GM12874 (cell line): ENCODE measurements at regions not wholly inside any gene's neighbourhood (a gene's known extent, or its start where the extent isn't known, plus 50 kb on each side); places are given as distances from the start of the nearest gene placed in this dataset.

Source experiments
- CTCF ChIP-seq: IDR thresholded peaks from 2 replicates; pipeline ENCODE4 v1.5.1; 2011; ENCODE audit warnings: low read depth, mild to moderate bottlenecking, control low read depth, low read length, moderate library complexity; ENCODE audit not compliant: insufficient read depth

GRCh38 chr6:126620719-126621118, 280.8 kb downstream of the CENPW start:
- no peak for TF ChIP-seq CTCF

- TF ChIP-seq CTCF = no peak
These were observed 285.1 kb downstream of the CENPW start for GRCh38 chr6:126625019-126625418.

GRCh38 chr6:126628125-126628524, 288.2 kb downstream of the CENPW start:
- peak; percentile 42; the same call in 1 of the 2 replicates for TF ChIP-seq CTCF

GRCh38 chr6:126631363-126631762, 291.4 kb downstream of the CENPW start:
- no peak for TF ChIP-seq CTCF

GRCh38 chr6:126632271-126632670, 292.4 kb downstream of the CENPW start:
- no peak for TF ChIP-seq CTCF

- no peak for TF ChIP-seq CTCF
These were observed 293.5 kb downstream of the CENPW start for GRCh38 chr6:126633373-126633772.

GRCh38 chr6:126640356-126640755, 300.4 kb downstream of the CENPW start:
- no peak for TF ChIP-seq CTCF

- no peak for TF ChIP-seq CTCF
These were observed 301.0 kb downstream of the CENPW start for GRCh38 chr6:126640921-126641320.
